ENCODE measurements at regions not wholly inside any gene's neighbourhood (a gene's known extent, or its start where the extent isn't known, plus 50 kb on each side); places are given as distances from the start of the nearest gene placed in this dataset.
"Not testable (repeated sequence)": the region's sequence is repeated elsewhere in the genome, so short reads cannot be mapped to it uniquely, and the experiment has no call there.

DNA sequence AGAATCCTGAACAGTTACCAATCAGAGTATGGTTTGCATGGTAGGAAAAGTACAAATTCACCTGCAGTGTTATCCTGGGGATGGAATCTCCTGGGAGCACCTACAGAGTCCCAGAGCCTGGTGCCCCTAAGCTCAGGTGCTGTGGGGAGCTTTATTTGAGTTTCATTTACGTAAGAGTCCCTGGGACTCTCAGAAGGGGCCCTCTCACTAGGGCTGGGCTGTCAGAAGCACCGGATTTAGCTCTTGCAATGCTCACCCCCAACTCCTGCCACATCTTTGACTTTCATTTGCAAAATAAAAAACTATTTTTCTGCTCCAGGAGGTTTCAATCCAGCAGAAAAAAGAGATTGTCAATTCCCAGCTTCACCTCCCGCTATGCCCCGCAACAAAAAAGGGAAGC, 569.8 kb upstream of the B3GAT1 start:
- Mint-ChIP-seq H3K4me3 (no peak overlapping the region), H3K36me3 (ENCODE audit: low read depth) (no peaks in the 10 kb centered on the region), H3K4me1 (peaks cover 20% of the 10 kb centered on the region), H3K9me3 (no peaks in the 10 kb centered on the region), H3K27ac (no peak overlapping the region), H3K27me3 (ENCODE audit: low read depth) (peaks cover 14% of the 10 kb centered on the region)
- TF ChIP-seq, protein P1, sequence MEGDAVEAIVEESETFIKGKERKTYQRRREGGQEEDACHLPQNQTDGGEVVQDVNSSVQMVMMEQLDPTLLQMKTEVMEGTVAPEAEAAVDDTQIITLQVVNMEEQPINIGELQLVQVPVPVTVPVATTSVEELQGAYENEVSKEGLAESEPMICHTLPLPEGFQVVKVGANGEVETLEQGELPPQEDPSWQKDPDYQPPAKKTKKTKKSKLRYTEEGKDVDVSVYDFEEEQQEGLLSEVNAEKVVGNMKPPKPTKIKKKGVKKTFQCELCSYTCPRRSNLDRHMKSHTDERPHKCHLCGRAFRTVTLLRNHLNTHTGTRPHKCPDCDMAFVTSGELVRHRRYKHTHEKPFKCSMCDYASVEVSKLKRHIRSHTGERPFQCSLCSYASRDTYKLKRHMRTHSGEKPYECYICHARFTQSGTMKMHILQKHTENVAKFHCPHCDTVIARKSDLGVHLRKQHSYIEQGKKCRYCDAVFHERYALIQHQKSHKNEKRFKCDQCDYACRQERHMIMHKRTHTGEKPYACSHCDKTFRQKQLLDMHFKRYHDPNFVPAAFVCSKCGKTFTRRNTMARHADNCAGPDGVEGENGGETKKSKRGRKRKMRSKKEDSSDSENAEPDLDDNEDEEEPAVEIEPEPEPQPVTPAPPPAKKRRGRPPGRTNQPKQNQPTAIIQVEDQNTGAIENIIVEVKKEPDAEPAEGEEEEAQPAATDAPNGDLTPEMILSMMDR (IDR thresholded peaks at IDR 0.05; ENCODE audit: unreplicated experiment in 3 of 3) = no peak

DNA sequence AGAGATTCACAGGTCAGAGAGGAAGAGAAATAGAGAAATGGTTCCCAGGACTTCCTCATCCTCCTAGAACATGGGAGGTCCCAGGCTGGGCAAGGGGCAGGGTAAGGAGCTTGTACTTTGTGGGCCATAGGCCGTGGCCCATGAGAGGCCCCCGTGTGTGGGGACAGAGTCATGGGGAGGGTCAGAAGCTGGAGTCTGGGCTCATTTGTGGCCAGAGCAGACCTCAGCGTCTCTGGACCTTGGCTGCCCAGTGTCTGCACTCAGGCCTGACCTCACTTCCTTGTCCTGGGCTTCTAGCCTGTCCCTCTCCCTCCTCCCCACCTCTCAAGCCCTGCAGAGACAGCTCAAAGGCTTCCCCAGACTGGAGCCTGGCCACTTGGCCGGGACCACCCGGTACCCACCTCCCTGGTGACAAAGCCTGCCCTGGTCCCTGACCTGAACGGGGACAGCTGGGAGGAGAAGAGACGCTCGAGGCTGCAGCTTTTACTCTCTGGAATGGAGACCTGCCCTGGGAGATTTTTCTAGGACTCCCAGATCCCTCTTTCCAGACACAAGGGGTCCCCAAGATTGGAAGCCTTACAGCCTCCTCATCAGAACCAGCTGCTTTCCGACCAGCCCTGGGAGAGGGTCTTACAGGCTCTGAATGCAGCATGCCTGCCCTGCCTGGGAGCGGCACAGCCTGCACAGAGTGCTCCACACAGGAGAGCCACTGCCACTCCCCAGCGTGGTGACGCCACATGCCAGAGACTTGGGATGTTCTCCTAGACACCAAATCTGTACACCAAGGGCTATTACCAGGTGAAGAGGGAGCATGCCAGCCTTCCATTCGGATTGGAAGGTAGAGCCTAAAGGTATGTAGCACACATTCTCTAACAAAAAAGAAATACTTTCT, 569.0 kb upstream of the B3GAT1 start:
- Mint-ChIP-seq H3K9me3 (no peaks in the 10 kb centered on the region), H3K27ac (no peak overlapping the region), H3K4me3 (no peak overlapping the region), H3K36me3 (ENCODE audit: low read depth) (no peaks in the 10 kb centered on the region), H3K27me3 (ENCODE audit: low read depth) (peaks cover 14% of the 10 kb centered on the region), H3K4me1 (peaks cover 19% of the 10 kb centered on the region)
- TF ChIP-seq, protein P1 (IDR thresholded peaks at IDR 0.05; ENCODE audit: unreplicated experiment in 3 of 3) = no peak

DNA sequence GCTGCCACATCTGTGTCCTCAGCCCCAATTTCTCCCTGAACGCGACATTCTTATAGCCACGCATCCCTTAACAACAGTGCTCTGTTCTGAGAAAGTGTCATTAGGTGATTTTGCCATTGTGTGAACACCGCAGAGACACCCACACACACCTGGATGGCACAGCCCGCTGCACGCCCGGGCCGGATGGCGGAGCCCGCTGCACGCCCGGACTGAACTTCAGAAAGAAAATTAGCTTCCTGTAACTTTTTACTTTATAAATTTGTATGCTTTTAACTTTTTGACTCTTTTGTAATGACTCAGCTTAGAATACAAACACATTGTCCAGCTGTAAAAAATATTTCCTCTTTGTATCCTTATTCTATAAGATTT, 567.0 kb upstream of the B3GAT1 start:
- not testable (repeated sequence) for H3K36me3 Mint-ChIP-seq (ENCODE audit: low read depth); H3K4me1 Mint-ChIP-seq; H3K4me3 Mint-ChIP-seq; H3K9me3 Mint-ChIP-seq; H3K27ac Mint-ChIP-seq
- peaks cover 19% of the 10 kb centered on the region for H3K27me3 Mint-ChIP-seq (ENCODE audit: low read depth)

DNA sequence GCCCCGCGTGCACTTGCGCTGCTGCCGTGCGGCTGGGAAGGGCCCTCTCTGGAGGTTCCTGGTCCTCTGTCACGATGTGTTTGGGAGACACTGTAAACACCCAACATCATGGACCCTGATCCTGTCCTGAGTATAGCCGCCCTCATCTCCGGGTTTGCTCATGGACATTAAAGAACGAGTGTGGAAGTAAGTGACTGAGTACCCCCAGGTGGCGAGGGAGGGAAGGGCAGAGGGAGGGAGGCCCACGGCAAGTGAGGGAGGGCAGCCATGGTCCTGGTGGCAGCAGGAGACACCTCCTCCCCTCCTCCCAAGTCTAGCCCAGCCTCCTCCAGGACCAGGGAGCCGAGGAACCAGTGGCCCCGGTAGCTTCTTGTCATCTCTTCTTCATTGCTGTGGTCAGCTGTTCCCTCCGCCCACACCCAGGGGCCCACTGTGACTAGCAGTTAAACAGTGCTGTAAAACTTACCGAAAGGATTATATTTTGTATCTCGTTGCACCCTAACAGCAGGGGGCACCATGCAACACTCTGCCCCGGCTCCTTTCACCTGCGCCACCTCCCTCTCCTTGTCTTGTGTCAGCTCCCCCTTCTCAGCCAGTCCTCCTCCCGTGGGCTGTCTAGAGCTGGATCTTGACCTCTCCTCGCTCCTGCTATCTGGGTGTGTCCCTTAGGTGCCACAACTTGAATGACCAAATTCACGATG, 566.5 kb upstream of the B3GAT1 start:
- TF ChIP-seq, protein P1 (IDR thresholded peaks at IDR 0.05; ENCODE audit: unreplicated experiment in 3 of 3) = no peak

DNA sequence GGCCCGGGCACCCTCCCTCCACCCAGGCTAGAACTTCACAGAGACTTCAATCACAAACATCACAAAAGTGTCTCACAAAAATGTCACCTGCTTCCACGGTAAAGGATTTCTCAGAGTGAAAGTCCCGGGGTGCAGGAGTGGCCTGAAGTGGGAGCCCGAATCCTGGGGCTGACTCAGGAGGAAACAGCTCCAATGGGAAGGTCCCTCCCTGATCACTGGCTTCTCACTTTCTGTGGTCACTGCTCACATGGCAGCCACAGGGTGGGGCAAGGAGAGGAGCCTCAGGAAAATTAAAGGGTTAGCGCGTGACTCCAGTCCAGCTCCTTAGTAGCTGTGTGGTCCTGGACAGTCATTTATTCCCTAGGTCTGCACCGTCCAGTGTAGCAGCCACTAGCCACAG, 564.5 kb upstream of the B3GAT1 start:
- no peak overlapping the region for H3K4me3 Mint-ChIP-seq
- no peaks in the 10 kb centered on the region for H3K36me3 Mint-ChIP-seq (ENCODE audit: low read depth)

More for the DNA sequence above, 566.5 kb upstream of the B3GAT1 start:
- no peaks in the 10 kb centered on the region for H3K36me3 Mint-ChIP-seq (ENCODE audit: low read depth)
- peaks cover 20% of the 10 kb centered on the region for H3K27me3 Mint-ChIP-seq (ENCODE audit: low read depth)
- no peak overlapping the region for H3K27ac Mint-ChIP-seq
- no peaks in the 10 kb centered on the region for H3K9me3 Mint-ChIP-seq
- H3K4me1 Mint-ChIP-seq = peaks cover 6% of the 10 kb centered on the region
- no peak overlapping the region for H3K4me3 Mint-ChIP-seq

DNA sequence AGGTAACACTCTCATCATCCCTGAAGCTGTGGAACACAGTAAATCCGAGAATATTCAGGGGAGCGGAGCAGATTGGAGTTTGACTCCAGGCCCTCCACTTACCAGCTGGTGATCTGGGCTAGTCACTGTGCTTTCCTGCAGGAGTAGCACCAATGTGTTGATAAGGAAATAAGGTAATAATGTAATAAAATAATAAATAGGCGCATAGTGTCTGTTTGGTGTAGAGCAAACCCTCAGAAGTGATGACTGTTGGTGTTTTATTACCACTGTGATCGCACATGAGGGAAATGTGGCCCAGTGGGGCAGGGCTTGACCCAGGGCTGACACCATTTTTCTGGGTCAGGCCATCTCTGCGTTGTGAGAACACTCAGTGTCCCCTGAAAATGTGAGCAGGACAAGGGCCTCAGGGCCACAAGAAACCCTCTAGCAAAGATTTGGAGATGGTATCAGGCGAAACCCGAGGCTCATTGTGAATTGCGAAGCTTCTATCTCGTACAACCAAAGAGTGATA, 563.9 kb upstream of the B3GAT1 start:
- TF ChIP-seq, protein P1 (IDR thresholded peaks at IDR 0.05; ENCODE audit: unreplicated experiment in 3 of 3) = no peak
- H3K9me3 Mint-ChIP-seq = no peaks in the 10 kb centered on the region
- no peak overlapping the region for H3K27ac Mint-ChIP-seq
- peaks cover 13% of the 10 kb centered on the region for H3K27me3 Mint-ChIP-seq (ENCODE audit: low read depth)
- H3K4me1 Mint-ChIP-seq = peaks cover 18% of the 10 kb centered on the region
- no peaks in the 10 kb centered on the region for H3K36me3 Mint-ChIP-seq (ENCODE audit: low read depth)
- no peak overlapping the region for H3K4me3 Mint-ChIP-seq

More for the DNA sequence above, 564.5 kb upstream of the B3GAT1 start:
- Mint-ChIP-seq H3K27ac (no peak overlapping the region), H3K4me1 (peaks cover 18% of the 10 kb centered on the region), H3K27me3 (ENCODE audit: low read depth) (peaks cover 17% of the 10 kb centered on the region), H3K9me3 (no peaks in the 10 kb centered on the region)
- TF ChIP-seq, protein P1 (IDR thresholded peaks at IDR 0.05; ENCODE audit: unreplicated experiment in 3 of 3) = no peak

Measured in nephron (organoid).